22Rv1 (cell line): ENCODE measurements at regions not wholly inside any gene's neighbourhood (a gene's known extent, or its start where the extent isn't known, plus 50 kb on each side); places are given as distances from the start of the nearest gene placed in this dataset.

Experiments used
- H3K27ac ChIP-seq: fragments of 450-650 bp; 2 replicates; pipeline ENCODE4 v1.5.1; 2017
- ZFX ChIP-seq: fragments of 450-650 bp; IDR thresholded peaks from 2 replicates; pipeline ENCODE4 v1.6.1; 2017; ENCODE audit warnings: antibody characterized with exemption, borderline replicate concordance
- TF ChIP-seq, protein P1 (sequence below): fragments of 450-650 bp; IDR thresholded peaks from 2 replicates; pipeline ENCODE4 v1.5.1; 2017; ENCODE audit warnings: mild to moderate bottlenecking

DNA sequence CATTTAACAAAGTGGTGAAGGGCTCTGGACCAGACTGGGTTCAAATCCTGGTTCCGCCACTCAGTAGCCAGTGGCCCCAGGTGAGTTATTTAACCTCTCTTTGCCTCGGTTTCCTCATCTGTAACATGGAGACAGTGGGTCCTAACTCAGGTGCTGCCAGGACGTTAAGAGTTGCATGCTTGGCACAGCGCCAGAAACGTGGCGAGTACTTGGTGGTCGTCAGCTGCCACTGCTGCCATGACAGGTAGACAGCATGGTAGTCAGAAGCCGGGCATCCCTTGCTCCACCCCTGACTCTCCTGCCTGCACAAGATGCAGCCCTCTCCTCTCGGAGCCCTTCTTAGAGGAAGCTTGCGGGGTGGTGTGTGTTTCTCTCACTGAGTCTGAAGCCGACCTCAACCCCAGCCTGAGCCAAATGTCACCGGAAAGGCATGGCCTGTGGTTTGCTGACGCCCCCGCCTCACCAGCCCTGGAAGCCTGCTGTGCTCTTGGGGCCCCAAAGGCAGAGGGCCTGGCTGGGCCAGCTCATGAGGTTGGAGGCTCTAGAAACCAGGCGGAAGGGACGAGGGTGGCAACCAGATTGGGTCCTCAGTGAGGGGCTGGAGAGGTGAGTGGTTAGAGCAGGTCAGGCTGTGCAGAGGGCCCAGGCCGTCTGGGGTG lies 160.8 kb upstream of the TLE3 start:
- no peak overlapping the region for H3K27ac ChIP-seq
- no peak for TF ChIP-seq ZFX
- TF ChIP-seq, protein P1, sequence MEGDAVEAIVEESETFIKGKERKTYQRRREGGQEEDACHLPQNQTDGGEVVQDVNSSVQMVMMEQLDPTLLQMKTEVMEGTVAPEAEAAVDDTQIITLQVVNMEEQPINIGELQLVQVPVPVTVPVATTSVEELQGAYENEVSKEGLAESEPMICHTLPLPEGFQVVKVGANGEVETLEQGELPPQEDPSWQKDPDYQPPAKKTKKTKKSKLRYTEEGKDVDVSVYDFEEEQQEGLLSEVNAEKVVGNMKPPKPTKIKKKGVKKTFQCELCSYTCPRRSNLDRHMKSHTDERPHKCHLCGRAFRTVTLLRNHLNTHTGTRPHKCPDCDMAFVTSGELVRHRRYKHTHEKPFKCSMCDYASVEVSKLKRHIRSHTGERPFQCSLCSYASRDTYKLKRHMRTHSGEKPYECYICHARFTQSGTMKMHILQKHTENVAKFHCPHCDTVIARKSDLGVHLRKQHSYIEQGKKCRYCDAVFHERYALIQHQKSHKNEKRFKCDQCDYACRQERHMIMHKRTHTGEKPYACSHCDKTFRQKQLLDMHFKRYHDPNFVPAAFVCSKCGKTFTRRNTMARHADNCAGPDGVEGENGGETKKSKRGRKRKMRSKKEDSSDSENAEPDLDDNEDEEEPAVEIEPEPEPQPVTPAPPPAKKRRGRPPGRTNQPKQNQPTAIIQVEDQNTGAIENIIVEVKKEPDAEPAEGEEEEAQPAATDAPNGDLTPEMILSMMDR, result no peak

DNA sequence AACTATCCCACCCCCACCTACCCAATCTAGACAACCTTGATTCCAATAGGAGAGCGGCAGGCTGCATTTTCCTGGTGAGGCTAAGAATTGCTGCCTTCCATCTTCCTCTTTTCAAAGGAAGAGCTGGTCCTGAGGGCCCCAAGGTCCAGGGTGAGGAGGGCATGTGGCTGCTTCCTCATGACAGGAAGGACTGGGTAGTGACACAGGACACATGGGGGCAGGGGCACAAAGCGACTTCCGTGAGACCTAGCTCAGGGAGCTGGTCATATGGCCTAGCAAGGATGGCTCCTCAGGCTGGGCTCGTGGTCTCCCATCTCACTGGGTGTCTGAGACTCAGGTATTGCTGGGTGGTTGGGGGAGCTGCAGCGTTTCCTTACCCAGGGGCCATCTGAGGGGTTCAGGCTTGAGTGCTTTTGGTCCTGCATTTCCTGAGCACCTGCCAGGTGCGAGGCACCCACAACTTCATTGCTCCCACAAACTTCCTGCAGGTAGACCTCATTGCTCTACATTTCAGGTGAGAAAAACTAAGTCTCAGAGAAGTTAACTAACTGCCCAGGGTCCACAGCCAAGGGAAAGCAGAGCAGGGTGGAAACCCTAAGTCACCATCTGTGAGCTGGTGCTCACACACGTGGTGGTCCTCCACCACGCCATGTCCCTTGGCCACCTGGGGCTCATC lies 160.0 kb upstream of the TLE3 start:
- no peak overlapping the region for H3K27ac ChIP-seq
- TF ChIP-seq, protein P1, result no peak
- no peak for TF ChIP-seq ZFX

DNA sequence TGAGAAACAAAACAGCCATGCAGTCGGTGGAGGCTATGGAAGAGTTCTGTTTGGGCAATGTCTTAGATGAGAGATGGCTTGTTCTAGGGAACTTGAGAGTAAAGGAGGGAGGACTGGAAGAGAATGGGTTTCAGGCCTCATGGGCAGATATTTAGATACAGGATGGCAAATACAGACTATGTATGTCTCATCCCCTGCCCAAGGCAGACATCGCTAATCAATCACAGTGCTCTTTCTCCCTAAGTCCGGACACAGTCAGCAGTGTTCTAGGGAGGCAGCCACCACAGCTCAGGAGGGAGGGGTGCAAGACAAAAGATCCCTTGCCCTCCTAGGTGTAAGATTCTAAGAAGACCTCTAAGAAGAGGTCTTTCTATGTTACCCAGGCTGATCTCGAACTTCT lies 159.3 kb upstream of the TLE3 start:
- TF ChIP-seq, protein P1, result no peak
- TF ChIP-seq ZFX, result no peak
- H3K27ac ChIP-seq, result no peak overlapping the region

DNA sequence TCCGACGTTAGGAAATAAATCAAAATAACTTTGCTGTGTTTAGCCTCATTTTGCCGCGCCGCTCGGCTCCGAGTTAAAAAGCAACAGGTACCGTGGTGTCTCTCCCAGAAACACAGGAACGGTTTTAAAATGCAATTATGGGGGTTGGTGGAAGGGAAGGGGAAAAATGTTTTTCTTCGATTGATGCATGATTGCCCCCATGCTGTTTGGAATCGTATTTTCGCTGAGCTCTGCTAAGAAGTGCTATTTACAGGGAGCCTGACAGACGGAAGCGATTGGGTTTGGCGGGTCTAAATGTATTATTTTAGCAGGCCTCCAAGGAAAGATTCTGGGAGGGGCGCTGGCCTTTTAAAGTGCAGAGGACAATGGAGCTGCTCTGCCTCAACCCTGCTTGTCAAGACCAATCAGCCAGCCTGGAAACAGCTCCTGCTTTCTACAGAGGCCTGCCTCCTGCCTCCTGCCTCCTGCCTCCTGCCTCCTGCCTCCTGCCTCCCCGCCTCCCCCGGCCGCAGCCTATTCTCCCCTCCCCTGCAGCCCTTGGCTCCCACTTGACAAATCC lies 156.7 kb upstream of the TLE3 start:
- TF ChIP-seq, protein P1, result no peak
- TF ChIP-seq ZFX, result no peak

DNA sequence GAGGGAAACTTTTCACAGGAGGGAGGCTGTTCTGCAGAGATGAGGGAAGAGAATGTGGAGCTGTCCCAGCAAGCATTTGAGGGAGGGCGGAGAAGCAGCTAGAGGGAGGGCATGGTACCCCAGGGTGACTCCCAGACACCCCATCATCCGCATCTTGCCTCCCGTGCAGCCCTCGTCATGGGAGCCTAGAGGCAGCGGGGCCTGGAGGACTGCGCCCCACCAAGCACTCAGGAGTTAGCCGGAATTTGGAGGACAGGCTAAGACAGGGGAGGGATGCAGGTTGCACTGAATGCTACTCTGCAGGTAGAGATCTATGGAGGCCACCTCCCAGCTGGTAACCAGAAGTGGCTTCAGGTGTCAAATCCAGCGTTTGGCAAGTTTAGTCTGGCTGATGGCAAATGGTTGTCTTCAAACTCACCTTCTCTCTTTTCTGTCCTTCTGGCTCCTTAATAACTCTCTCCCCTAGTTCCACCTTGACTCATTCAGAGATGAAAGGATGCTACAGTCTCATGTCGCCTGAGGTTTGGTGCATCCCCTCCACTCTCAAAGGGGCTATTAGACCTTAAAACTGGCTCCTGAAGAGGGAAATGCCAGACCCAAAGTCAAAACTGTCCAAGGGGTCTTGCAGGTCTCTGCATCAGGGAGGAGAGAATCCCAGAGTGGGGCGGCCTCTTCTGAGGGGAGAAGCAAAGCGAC lies 155.9 kb upstream of the TLE3 start:
- no peak overlapping the region for H3K27ac ChIP-seq
- no peak for TF ChIP-seq ZFX
- TF ChIP-seq, protein P1, result no peak

More for the DNA sequence above, 156.7 kb upstream of the TLE3 start:
- no peak overlapping the region for H3K27ac ChIP-seq

DNA sequence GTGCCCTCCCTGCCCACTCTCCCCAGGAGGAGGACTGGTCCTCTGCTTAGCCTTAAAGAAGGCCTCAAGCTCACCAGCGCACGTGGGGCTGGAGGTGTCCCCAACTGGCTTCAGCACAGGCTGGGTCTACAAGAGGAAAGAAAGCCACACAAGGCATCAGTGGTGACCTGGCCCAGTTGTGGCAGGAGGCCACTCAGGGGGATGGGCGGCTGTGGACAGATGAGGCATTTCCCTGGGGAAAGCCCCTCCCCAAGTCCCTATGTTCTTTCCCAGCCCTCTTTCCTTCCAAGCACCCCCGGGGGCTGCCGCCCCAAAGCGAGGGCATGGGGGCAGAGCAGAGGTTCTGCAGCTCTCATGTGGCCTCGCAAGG lies 155.2 kb upstream of the TLE3 start:
- TF ChIP-seq, protein P1, result no peak
- TF ChIP-seq ZFX, result no peak
- no peak overlapping the region for H3K27ac ChIP-seq
